ENCODE measurements at regions not wholly inside any gene's neighbourhood (a gene's known extent, or its start where the extent isn't known, plus 50 kb on each side); places are given as distances from the start of the nearest gene placed in this dataset.

DNA sequence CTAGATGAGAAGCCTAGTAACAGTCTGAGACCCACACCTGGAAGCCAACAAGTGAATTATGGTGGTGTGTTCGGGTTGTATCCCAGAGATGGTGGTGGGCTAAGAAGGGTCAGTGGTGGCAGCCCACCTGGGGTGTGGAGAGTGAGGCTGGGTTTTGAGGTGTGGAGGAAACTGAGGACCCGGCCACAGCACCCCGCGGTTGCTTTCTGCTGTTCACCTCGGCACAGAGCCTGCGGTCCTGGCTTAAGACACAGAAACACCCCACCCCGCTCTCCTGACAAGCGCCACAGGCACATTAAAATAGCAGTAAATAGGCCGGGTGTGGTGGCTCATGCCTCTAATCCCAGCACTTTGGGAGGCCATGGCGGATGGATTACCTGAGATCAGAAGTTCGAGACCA lies 395.1 kb downstream of the GLRX3 start:
- WGBS, 2 donors, result 65 to 90% methylated on average over 10 of the region's 11 CpGs
- intact Hi-C loops (cut with DNase I), result no loop called here

DNA sequence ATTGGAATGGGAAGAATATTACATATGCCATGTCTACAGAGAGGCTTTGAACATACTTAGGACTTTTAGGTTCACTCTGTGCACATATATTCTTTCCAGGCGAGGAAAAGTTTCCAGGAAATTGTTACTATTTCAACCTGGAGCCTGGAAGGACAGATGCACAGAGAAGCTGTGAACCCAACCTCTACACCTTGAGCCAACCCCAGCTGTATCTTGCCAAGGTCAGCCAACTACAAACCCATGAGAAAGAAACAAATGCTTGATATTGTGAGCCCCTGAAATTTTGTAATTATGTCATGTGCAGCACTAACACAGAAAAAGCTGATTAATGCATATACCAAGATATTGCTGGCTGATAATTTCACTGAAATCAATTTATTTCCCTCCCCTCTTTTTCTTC lies 404.9 kb downstream of the GLRX3 start:
- Histone ChIP-seq H3K4me3 (no peak overlapping the region), H3K4me1 (no peaks in the 10 kb centered on the region), H3K27ac (no peak overlapping the region), H3K27me3 (peaks cover 0 to 20% (median 0%) of the 10 kb centered on the region in 4 donors), H3K36me3 (no peaks in the 10 kb centered on the region), H3K9me3 (no peaks in the 10 kb centered on the region)
- intact Hi-C loops (cut with DNase I), result no loop called here
- WGBS, 2 donors, result 80 to 86% methylated on average over 1 of the region's 1 CpG
- DNase-seq, result no peak
- TF ChIP-seq POLR2A (IDR thresholded peaks at IDR 0.05), result no peak
- TF ChIP-seq, protein P1, sequence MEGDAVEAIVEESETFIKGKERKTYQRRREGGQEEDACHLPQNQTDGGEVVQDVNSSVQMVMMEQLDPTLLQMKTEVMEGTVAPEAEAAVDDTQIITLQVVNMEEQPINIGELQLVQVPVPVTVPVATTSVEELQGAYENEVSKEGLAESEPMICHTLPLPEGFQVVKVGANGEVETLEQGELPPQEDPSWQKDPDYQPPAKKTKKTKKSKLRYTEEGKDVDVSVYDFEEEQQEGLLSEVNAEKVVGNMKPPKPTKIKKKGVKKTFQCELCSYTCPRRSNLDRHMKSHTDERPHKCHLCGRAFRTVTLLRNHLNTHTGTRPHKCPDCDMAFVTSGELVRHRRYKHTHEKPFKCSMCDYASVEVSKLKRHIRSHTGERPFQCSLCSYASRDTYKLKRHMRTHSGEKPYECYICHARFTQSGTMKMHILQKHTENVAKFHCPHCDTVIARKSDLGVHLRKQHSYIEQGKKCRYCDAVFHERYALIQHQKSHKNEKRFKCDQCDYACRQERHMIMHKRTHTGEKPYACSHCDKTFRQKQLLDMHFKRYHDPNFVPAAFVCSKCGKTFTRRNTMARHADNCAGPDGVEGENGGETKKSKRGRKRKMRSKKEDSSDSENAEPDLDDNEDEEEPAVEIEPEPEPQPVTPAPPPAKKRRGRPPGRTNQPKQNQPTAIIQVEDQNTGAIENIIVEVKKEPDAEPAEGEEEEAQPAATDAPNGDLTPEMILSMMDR (IDR thresholded peaks at IDR 0.05), result no peak

More for the DNA sequence above, 395.1 kb downstream of the GLRX3 start:
- H3K27me3 ChIP-seq, result no peaks in the 10 kb centered on the region
- no peak for TF ChIP-seq POLR2A (IDR thresholded peaks at IDR 0.05)
- TF ChIP-seq, protein P1 (IDR thresholded peaks at IDR 0.05), result no peak
- no peak overlapping the region for H3K27ac ChIP-seq
- H3K36me3 ChIP-seq, result no peaks in the 10 kb centered on the region
- H3K4me1 ChIP-seq, result no peaks in the 10 kb centered on the region
- no peaks in the 10 kb centered on the region for H3K9me3 ChIP-seq
- DNase-seq, result no peak
- H3K4me3 ChIP-seq, result no peak overlapping the region

DNA sequence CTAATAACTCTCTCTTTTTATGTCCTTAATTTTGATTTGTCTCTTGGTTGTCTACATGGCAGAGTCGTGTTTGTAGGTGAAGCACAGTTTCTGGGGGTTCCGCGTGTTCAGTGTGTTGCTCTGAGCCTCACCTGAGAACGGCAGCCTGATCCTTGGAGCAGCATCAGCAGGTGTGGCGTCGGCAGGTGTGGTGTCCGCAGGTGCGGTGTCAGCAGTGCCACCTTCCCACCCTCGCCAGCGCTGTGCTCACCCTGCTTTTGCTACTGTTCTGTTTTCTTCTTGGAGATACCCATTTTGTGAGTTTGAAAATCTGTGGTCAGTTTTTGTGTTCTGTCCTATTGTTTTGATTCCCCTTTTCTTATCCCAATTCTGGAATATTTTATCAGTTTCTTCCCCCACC lies 406.6 kb downstream of the GLRX3 start:
- Histone ChIP-seq H3K27me3 (peaks cover 0 to 30% (median 0%) of the 10 kb centered on the region in 4 donors), H3K36me3 (no peaks in the 10 kb centered on the region), H3K27ac (no peak overlapping the region), H3K4me3 (no peak overlapping the region), H3K9me3 (no peaks in the 10 kb centered on the region), H3K4me1 (no peaks in the 10 kb centered on the region)
- TF ChIP-seq POLR2A (IDR thresholded peaks at IDR 0.05), result no peak
- TF ChIP-seq, protein P1 (IDR thresholded peaks at IDR 0.05), result no peak
- intact Hi-C loops (cut with DNase I), result no loop called here
- 80 to 81% methylated on average over 10 of the region's 10 CpGs for WGBS, 2 donors
- DNase-seq, result no peak

DNA sequence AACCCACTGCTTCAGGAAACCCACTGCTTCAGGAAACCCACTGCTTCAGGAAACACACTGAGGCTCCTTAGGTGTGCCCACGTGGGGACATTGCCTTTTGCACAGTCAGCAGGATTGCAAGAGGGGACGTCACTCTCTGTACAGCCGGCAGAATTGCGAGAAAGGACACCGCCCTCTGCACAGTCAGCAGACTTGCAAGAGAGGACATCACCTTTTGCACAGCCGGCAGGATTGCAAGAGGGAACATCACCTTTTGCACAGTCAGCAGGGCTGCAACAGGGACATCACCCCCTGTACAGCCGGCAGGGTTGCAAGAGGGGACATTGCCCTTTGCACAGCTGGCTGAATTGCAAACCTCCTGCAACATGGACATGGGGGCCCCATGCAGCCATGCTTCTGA lies 407.6 kb downstream of the GLRX3 start:
- intact Hi-C loops (cut with DNase I), result no loop called here
- Histone ChIP-seq H3K27me3 (peaks cover 0 to 30% (median 0%) of the 10 kb centered on the region in 4 donors), H3K36me3 (no peaks in the 10 kb centered on the region), H3K4me1 (no peaks in the 10 kb centered on the region), H3K27ac (no peak overlapping the region), H3K9me3 (no peaks in the 10 kb centered on the region), H3K4me3 (no peak overlapping the region)
- WGBS, 2 donors, result 51% methylated on average over 4 of the region's 7 CpGs; no CpG with 5 or more reads in 1 of the 2 donors
- DNase-seq, result no peak
- TF ChIP-seq, protein P1 (IDR thresholded peaks at IDR 0.05), result no peak
- no peak for TF ChIP-seq POLR2A (IDR thresholded peaks at IDR 0.05)

DNA sequence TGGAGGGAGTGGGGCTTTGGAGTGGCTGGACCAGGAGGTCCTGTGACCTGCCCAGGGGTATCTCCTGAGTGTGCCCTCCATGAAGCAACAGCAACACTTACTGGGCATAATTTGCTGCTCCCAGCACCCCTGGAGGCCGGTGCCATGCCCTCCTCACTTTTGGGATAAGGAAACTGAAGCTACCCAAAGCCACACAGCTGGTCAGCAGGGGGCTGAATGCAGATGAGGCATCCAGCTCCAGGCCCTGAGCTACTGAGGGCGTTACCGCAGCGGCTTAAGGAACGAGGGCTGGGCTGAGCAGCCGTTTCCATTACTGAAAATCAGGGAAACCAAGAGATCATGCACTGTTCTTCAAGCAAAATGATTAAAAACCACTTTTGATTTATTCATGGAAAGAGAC lies 408.9 kb downstream of the GLRX3 start:
- Histone ChIP-seq H3K36me3 (no peaks in the 10 kb centered on the region), H3K4me1 (no peaks in the 10 kb centered on the region), H3K9me3 (no peaks in the 10 kb centered on the region), H3K27me3 (peaks cover 0 to 30% (median 0%) of the 10 kb centered on the region in 4 donors), H3K4me3 (no peak overlapping the region), H3K27ac (no peak overlapping the region)
- no peak for TF ChIP-seq POLR2A (IDR thresholded peaks at IDR 0.05)
- TF ChIP-seq, protein P1 (IDR thresholded peaks at IDR 0.05), result no peak
- no peak for DNase-seq
- 40 to 59% methylated on average over 1 to 5 of the region's 6 CpGs for WGBS, 2 donors
- intact Hi-C loops (cut with DNase I), result no loop called here
